WTC11 (cell line): ENCODE measurements at regions not wholly inside any gene's neighbourhood (a gene's known extent, or its start where the extent isn't known, plus 50 kb on each side); places are given as distances from the start of the nearest gene placed in this dataset.

ENCODE experiments used
- ATAC-seq: fragments of 200-7000 bp; cut with Tn5 transposase; 2 replicates; pipeline ENCODE4 v1.10.0; 2021; ENCODE audit warnings: mild to moderate bottlenecking, moderate library complexity
- CTCF ChIA-PET: fragments of 300-600 bp; sonication (Branson Sonifier 250); formaldehyde crosslinking; loops from one replicate; lab custom pipeline; 2021; ENCODE audit warnings: antibody characterized with exemption; lab: Charles Lee
- POLR2A ChIA-PET: fragments of 350-600 bp; sonication (Branson Sonifier 250); formaldehyde crosslinking; loops from one replicate; lab custom pipeline; 2021; ENCODE audit warnings: antibody characterized with exemption; lab: Charles Lee
- DNase-seq: peaks from one replicate; pipeline ENCODE4 v3.0.0; 2021; ENCODE audit warnings: low spot score
- H3K27ac Mint-ChIP-seq: 2 replicates; pipeline ENCODE4 v1.8.0; 2021; ENCODE audit warnings: mixed read lengths
- H3K27me3 Mint-ChIP-seq: 2 replicates; pipeline ENCODE4 v1.8.0; 2021; ENCODE audit warnings: low read depth, mild to moderate bottlenecking, moderate library complexity, mixed read lengths
- H3K36me3 Mint-ChIP-seq: 2 replicates; pipeline ENCODE4 v1.8.0; 2021; ENCODE audit warnings: mixed read lengths
- H3K4me1 Mint-ChIP-seq: 2 replicates; pipeline ENCODE4 v1.8.0; 2022; ENCODE audit warnings: mixed read lengths
- H3K4me3 Mint-ChIP-seq: 2 replicates; pipeline ENCODE4 v1.8.0; 2021; ENCODE audit warnings: mild to moderate bottlenecking, moderate library complexity, mixed read lengths
- H3K9me3 Mint-ChIP-seq: 2 replicates; pipeline ENCODE4 v1.8.0; 2021; ENCODE audit warnings: mixed read lengths
- CREM ChIP-seq: sonication (generic); formaldehyde crosslinking; IDR thresholded peaks from 2 replicates; pipeline ENCODE4 v1.8.1; 2022; ENCODE audit warnings: mild to moderate bottlenecking, missing genetic modification reagents, moderate library complexity
- FOXP1 ChIP-seq: sonication (generic); formaldehyde crosslinking; IDR thresholded peaks from 2 replicates; pipeline ENCODE4 v1.8.0; 2022; ENCODE audit warnings: missing genetic modification reagents, mild to moderate bottlenecking, moderate library complexity, borderline replicate concordance
- GTF2I ChIP-seq: fragments of 250-450 bp; sonication (Bioruptor Pico); conservative IDR thresholded peaks from 2 replicates; pipeline ENCODE4 v1.4.0; 2021; ENCODE audit warnings: mild to moderate bottlenecking
- JUN ChIP-seq: sonication (generic); formaldehyde crosslinking; IDR thresholded peaks from 2 replicates; pipeline ENCODE4 v1.8.0; 2023; ENCODE audit warnings: mild to moderate bottlenecking, missing genetic modification reagents
- NR1H2 ChIP-seq: sonication (generic); formaldehyde crosslinking; IDR thresholded peaks from 2 replicates; pipeline ENCODE4 v1.9.0; 2021; ENCODE audit warnings: mild to moderate bottlenecking, moderate library complexity, missing genetic modification reagents
- SMAD4 ChIP-seq: sonication (generic); formaldehyde crosslinking; IDR thresholded peaks from 2 replicates; pipeline ENCODE4 v1.8.0; 2022; ENCODE audit warnings: mild to moderate bottlenecking, missing genetic modification reagents
- ZNF219 ChIP-seq: sonication (generic); formaldehyde crosslinking; IDR thresholded peaks from 2 replicates; pipeline ENCODE4 v1.8.0; 2023; ENCODE audit warnings: missing genetic modification reagents, mild to moderate bottlenecking, borderline replicate concordance
- ZNF232 ChIP-seq: sonication (generic); formaldehyde crosslinking; IDR thresholded peaks from 2 replicates; pipeline ENCODE4 v1.8.0; 2022; ENCODE audit warnings: mild to moderate bottlenecking, missing genetic modification reagents
- ZNF423 ChIP-seq: fragments of 250-450 bp; sonication (Bioruptor Pico); IDR thresholded peaks from 2 replicates; pipeline ENCODE4 v2.1.2; 2022; ENCODE audit warnings: mild to moderate bottlenecking, moderate library complexity
- TF ChIP-seq, protein P1 (sequence below): fragments of 250-450 bp; sonication (Bioruptor Pico); conservative IDR thresholded peaks from 2 replicates; pipeline ENCODE4 v1.9.0; 2021; ENCODE audit warnings: mild to moderate bottlenecking
- TF ChIP-seq, protein P2 (sequence below): fragments of 250-450 bp; sonication (Bioruptor Pico); IDR thresholded peaks from 2 replicates; pipeline ENCODE4 v1.9.0; 2021; ENCODE audit warnings: mild to moderate bottlenecking
- TF ChIP-seq, protein P3 (sequence below): sonication (generic); formaldehyde crosslinking; IDR thresholded peaks from 2 replicates; pipeline ENCODE4 v1.8.1; 2023; ENCODE audit warnings: mild to moderate bottlenecking, missing genetic modification reagents
- TF ChIP-seq, protein P4 (sequence below): fragments of 200-600 bp; IDR thresholded peaks from 2 replicates; pipeline ENCODE4 v1.8.0; 2022; ENCODE audit warnings: antibody characterized with exemption
- TF ChIP-seq, protein P5 (sequence below): fragments of 250-450 bp; sonication (Bioruptor Pico); IDR thresholded peaks from 2 replicates; pipeline ENCODE4 v1.9.0; 2021; ENCODE audit warnings: mild to moderate bottlenecking

DNA sequence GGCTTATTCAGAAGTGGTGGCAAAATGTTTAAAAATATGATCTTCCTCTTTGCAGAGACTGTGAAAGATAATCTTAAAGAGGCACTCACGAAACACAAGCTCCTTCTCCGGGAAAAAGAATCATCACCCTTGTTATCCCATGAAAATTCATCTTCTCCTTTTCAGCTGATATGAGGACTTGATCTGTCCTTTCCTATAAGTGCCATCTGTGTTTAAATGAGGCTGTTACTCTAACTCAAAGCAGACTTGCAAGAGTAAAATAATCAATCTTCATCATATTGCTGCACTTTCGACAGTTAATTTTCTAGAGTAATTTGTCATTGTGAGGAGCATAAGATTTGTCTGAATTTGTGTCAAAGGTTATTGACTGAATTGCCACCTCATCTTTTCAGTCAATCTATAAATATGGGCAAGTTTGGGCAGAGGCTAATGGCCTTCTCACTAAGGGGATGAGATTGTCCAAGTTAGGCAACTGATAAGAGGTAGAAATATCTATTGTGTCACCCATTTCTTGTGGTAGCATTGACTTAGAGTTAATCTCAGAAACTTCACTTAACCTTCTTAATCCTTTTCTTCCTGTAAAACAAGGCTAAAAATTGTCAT lies 452.9 kb downstream of the GRXCR1 start (continued):
- TF ChIP-seq, protein P1, sequence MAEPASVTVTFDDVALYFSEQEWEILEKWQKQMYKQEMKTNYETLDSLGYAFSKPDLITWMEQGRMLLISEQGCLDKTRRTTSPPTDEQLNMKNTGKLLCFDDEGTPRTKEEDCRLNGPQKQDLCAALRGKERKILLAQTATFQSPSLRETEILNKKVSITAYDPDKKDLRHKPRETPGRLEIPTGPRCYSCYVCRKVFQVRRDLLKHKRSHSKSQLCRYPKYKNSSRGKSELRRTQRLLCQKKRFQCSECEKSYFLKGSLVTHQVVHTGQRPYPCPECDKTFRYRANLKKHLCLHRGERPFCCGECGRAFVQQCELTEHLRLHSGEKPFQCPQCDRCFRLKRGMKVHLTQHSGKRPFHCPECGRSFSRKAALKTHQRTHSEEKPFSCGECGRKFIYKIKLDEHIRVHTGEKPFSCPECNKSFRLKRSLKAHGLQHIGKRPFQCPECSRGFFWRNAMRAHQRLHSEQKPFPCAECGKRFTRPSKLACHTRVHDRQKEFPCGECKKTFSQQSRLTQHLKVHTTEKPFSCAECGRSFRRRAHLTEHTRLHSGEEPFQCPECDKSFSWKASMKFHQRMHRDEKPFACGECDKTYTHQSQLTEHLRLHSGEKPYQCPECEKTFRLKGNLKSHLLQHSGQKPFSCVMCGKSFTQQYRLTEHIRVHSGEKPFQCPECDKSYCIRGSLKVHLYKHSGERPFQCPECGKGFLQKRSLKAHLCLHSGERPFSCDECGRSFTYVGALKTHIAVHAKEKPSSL (CRISPR knock-in tag): no peak
- TF ChIP-seq, protein P2, sequence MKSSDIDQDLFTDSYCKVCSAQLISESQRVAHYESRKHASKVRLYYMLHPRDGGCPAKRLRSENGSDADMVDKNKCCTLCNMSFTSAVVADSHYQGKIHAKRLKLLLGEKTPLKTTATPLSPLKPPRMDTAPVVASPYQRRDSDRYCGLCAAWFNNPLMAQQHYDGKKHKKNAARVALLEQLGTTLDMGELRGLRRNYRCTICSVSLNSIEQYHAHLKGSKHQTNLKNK (CRISPR knock-in tag): no peak
- no peak for TF ChIP-seq ZNF219 (CRISPR knock-in tag)

DNA sequence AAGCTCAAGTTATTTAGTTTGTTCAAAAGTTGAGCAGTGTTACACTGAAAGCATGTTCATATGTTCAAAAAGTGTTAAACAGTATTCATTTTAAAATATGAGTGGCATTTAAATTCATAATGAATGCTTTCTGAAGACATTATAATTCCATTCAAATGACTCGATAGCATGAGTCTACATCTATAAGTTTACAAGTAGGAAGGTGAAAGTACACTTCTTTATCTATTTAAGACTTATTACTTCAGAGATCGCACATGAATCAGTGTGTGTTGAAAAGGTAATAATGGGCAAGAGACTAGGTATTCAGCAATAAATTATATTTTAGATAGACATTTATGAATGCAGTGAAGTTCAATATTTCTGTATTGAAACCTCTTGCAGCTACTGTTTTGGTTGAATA lies 456.1 kb downstream of the GRXCR1 start:
- CTCF ChIA-PET: no interaction called here
- no peaks in the 10 kb centered on the region for H3K9me3 Mint-ChIP-seq
- no peaks in the 10 kb centered on the region for H3K36me3 Mint-ChIP-seq
- H3K27me3 Mint-ChIP-seq: no peaks in the 10 kb centered on the region
- no peak overlapping the region for H3K4me3 Mint-ChIP-seq
- no peak for ATAC-seq
- no peak overlapping the region for H3K27ac Mint-ChIP-seq
- DNase-seq: no peak
- TF ChIP-seq SMAD4: no peak
- TF ChIP-seq, all 79 proteins: peak for 0
- no peaks in the 10 kb centered on the region for H3K4me1 Mint-ChIP-seq
- POLR2A ChIA-PET: no interaction called here

DNA sequence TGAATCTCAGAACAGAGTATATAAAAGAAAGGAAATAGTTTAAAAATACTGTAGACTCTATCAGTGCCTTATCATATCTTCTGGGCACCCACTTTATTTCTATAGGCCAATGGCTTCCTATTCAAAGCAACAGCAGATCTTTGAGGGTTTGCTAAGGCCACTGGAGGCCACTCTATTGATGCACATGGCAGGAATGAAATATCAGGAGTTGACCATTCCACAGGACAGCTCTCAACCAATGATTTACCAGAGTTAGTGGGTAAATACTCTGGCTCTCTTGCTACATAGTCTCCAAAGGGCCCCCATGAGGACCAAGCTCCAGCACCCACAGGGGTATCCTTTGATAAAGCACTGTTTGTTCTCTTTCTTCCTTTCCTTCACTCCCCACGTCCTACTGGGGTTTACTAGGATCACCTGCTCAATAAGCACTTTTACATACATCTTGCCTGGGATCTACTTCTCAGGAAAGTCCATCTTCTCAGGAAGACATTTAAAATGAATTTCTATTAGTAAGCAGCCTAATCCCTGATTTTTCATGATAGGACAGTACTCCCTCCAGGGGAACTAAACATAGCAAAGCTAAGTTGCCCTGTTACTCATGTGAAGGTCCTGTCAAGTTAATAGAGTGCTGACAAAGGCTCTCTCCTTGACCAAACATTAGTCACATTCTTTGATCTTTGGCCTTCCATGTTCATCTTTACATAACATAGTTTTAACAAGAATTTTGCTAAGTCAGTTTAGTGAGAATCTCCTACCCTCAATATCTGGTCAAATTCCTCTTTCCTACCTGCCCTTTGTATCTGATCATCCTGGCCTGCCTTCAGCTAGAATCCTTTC lies 459.7 kb downstream of the GRXCR1 start:
- ATAC-seq (no peak), DNase-seq (no peak)
- POLR2A ChIA-PET: no interaction called here
- TF ChIP-seq, protein P3, sequence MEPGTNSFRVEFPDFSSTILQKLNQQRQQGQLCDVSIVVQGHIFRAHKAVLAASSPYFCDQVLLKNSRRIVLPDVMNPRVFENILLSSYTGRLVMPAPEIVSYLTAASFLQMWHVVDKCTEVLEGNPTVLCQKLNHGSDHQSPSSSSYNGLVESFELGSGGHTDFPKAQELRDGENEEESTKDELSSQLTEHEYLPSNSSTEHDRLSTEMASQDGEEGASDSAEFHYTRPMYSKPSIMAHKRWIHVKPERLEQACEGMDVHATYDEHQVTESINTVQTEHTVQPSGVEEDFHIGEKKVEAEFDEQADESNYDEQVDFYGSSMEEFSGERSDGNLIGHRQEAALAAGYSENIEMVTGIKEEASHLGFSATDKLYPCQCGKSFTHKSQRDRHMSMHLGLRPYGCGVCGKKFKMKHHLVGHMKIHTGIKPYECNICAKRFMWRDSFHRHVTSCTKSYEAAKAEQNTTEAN: no peak
- TF ChIP-seq, protein P4, sequence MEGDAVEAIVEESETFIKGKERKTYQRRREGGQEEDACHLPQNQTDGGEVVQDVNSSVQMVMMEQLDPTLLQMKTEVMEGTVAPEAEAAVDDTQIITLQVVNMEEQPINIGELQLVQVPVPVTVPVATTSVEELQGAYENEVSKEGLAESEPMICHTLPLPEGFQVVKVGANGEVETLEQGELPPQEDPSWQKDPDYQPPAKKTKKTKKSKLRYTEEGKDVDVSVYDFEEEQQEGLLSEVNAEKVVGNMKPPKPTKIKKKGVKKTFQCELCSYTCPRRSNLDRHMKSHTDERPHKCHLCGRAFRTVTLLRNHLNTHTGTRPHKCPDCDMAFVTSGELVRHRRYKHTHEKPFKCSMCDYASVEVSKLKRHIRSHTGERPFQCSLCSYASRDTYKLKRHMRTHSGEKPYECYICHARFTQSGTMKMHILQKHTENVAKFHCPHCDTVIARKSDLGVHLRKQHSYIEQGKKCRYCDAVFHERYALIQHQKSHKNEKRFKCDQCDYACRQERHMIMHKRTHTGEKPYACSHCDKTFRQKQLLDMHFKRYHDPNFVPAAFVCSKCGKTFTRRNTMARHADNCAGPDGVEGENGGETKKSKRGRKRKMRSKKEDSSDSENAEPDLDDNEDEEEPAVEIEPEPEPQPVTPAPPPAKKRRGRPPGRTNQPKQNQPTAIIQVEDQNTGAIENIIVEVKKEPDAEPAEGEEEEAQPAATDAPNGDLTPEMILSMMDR: no peak
- TF ChIP-seq JUN (CRISPR knock-in tag): no peak
- TF ChIP-seq, protein P5, sequence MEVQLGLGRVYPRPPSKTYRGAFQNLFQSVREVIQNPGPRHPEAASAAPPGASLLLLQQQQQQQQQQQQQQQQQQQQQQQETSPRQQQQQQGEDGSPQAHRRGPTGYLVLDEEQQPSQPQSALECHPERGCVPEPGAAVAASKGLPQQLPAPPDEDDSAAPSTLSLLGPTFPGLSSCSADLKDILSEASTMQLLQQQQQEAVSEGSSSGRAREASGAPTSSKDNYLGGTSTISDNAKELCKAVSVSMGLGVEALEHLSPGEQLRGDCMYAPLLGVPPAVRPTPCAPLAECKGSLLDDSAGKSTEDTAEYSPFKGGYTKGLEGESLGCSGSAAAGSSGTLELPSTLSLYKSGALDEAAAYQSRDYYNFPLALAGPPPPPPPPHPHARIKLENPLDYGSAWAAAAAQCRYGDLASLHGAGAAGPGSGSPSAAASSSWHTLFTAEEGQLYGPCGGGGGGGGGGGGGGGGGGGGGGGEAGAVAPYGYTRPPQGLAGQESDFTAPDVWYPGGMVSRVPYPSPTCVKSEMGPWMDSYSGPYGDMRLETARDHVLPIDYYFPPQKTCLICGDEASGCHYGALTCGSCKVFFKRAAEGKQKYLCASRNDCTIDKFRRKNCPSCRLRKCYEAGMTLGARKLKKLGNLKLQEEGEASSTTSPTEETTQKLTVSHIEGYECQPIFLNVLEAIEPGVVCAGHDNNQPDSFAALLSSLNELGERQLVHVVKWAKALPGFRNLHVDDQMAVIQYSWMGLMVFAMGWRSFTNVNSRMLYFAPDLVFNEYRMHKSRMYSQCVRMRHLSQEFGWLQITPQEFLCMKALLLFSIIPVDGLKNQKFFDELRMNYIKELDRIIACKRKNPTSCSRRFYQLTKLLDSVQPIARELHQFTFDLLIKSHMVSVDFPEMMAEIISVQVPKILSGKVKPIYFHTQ (CRISPR knock-in tag): no peak
- no peak for TF ChIP-seq NR1H2 (CRISPR knock-in tag)
- no peak for TF ChIP-seq ZNF423 (CRISPR knock-in tag)
- no peak for TF ChIP-seq ZNF232
- TF ChIP-seq, protein P1 (CRISPR knock-in tag): no peak
- TF ChIP-seq FOXP1 (CRISPR knock-in tag): no peak
- TF ChIP-seq CREM: no peak
- TF ChIP-seq GTF2I (CRISPR knock-in tag): no peak
- Mint-ChIP-seq H3K9me3 (no peaks in the 10 kb centered on the region), H3K36me3 (no peaks in the 10 kb centered on the region), H3K4me1 (no peaks in the 10 kb centered on the region), H3K27me3 (no peaks in the 10 kb centered on the region), H3K27ac (no peak overlapping the region), H3K4me3 (no peak overlapping the region)
- CTCF ChIA-PET: no interaction called here
